Caco-2 (cell line): ENCODE measurements at regions not wholly inside any gene's neighbourhood (a gene's known extent, or its start where the extent isn't known, plus 50 kb on each side); places are given as distances from the start of the nearest gene placed in this dataset.

ENCODE experiments used
- BruUV-seq: library from RNA; stranded (reverse); fragments of 400-500 nt; replicated peaks from 2 replicates; lab custom pipeline; 2021; lab: Mats Ljungman, UMichigan
- CTCF ChIA-PET: fragments of 300-600 bp; sonication (Branson Sonifier 250); formaldehyde crosslinking; loops from one replicate; lab custom pipeline; 2022; ENCODE audit warnings: antibody characterized with exemption; lab: Charles Lee
- POLR2A ChIA-PET: fragments of 300-600 bp; sonication (Branson Sonifier 250); formaldehyde crosslinking; loops from one replicate; lab custom pipeline; 2022; ENCODE audit warnings: antibody characterized with exemption; lab: Charles Lee
- DNase-seq, 2 experiments: peaks; one replicate each; pipeline versions ENCODE4 v3.0.0 to v3.0.0-alpha.2; 2020 to 2022
- H3K27me3 ChIP-seq: replicated peaks from 2 replicates; pipeline ENCODE4 v1.6.0; 2011; ENCODE audit warnings: low read length; ENCODE audit not compliant: control insufficient read depth, insufficient read depth
- H3K36me3 ChIP-seq: 2 replicates; pipeline ENCODE4 v1.5.1; 2011; ENCODE audit warnings: low read length; ENCODE audit not compliant: control insufficient read depth, insufficient read depth
- H3K4me1 ChIP-seq: fragments of 250-450 bp; sonication (Bioruptor Pico); 2 replicates; pipeline ENCODE4 v1.5.1; 2020; ENCODE audit warnings: mild to moderate bottlenecking
- H3K4me3 ChIP-seq: 2 replicates; pipeline ENCODE4 v1.5.1; 2011; ENCODE audit warnings: low read depth, mild to moderate bottlenecking, control low read depth, low read length
- H3K9me3 ChIP-seq: fragments of 250-450 bp; sonication (Bioruptor Pico); 2 replicates; pipeline ENCODE4 v1.5.1; 2020; ENCODE audit warnings: mild to moderate bottlenecking, moderate library complexity
- H3K27ac Mint-ChIP-seq: one replicate; pipeline ENCODE4 v1.8.0; 2022; ENCODE audit warnings: mixed read lengths; ENCODE audit not compliant: unreplicated experiment
- H3K27me3 Mint-ChIP-seq: one replicate; pipeline ENCODE4 v1.8.0; 2022; ENCODE audit warnings: mixed read lengths; ENCODE audit not compliant: insufficient read depth, unreplicated experiment
- H3K36me3 Mint-ChIP-seq: one replicate; pipeline ENCODE4 v1.8.0; 2022; ENCODE audit warnings: mild to moderate bottlenecking, mixed read lengths; ENCODE audit not compliant: insufficient read depth, unreplicated experiment
- H3K4me1 Mint-ChIP-seq: one replicate; pipeline ENCODE4 v1.8.0; 2022; ENCODE audit warnings: low read depth, mixed read lengths; ENCODE audit not compliant: unreplicated experiment
- H3K4me3 Mint-ChIP-seq: one replicate; pipeline ENCODE4 v1.8.0; 2022; ENCODE audit warnings: mild to moderate bottlenecking, moderate library complexity, mixed read lengths; ENCODE audit not compliant: unreplicated experiment
- H3K9me3 Mint-ChIP-seq: one replicate; pipeline ENCODE4 v1.8.0; 2022; ENCODE audit warnings: mixed read lengths; ENCODE audit not compliant: unreplicated experiment
- CTCF ChIP-seq, 2 experiments: fragments of 200-600 bp in 1 of 2; IDR thresholded peaks; 1 replicate in 1 of 2; 2 replicates in 1 of 2; pipeline versions ENCODE4 v1.5.1 to v1.8.0; 2011 to 2022; ENCODE audit warnings: antibody characterized with exemption in 1 of 2, control low read depth in 1 of 2, inconsistent platforms in 1 of 2, low read depth in 1 of 2, low read length in 1 of 2, mild to moderate bottlenecking in 1 of 2, moderate library complexity in 1 of 2; ENCODE audit not compliant: insufficient read depth in 1 of 2, severe bottlenecking in 1 of 2, unreplicated experiment in 1 of 2
- intact Hi-C: fragments of 100-400 bp; cut with micrococcal nuclease; formaldehyde crosslinking; loops from one replicate; pipeline ENCODE4 v1.10.0; 2022; ENCODE audit not compliant: unreplicated experiment

GRCh38 chr15:70437089-70437488 is 326.3 kb downstream of the UACA start:
- Mint-ChIP-seq H3K27me3 (no peaks in the 10 kb centered on the region), H3K36me3 (no peaks in the 10 kb centered on the region), H3K4me3 (no peak overlapping the region), H3K27ac (no peak overlapping the region), H3K4me1 (peaks cover 22% of the 10 kb centered on the region), H3K9me3 (no peaks in the 10 kb centered on the region)
- BruUV-seq: no TSS peak
- Histone ChIP-seq H3K4me1 (peaks cover 53% of the 10 kb centered on the region), H3K36me3 (no peaks in the 10 kb centered on the region), H3K9me3 (no peaks in the 10 kb centered on the region), H3K4me3 (no peak overlapping the region), H3K27me3 (no peaks in the 10 kb centered on the region)
- no peak for TF ChIP-seq CTCF (IDR thresholded peaks at IDR 0.05; ENCODE audit: insufficient read depth in 1 of 2, low read depth in 1 of 2, low read length in 1 of 2, severe bottlenecking in 1 of 2, unreplicated experiment in 1 of 2)
- POLR2A ChIA-PET: no interaction called here
- intact Hi-C loops: no loop called here
- CTCF ChIA-PET: no interaction called here
- no peak for DNase-seq

- no TSS peak for BruUV-seq
- no peak for DNase-seq
- no peaks in the 10 kb centered on the region for H3K27me3 ChIP-seq
- intact Hi-C loops: no loop called here
- H3K4me3 ChIP-seq: no peak overlapping the region
- no peaks in the 10 kb centered on the region for H3K36me3 Mint-ChIP-seq
- POLR2A ChIA-PET: no interaction called here
- no peak overlapping the region for H3K27ac Mint-ChIP-seq
- peaks cover 53% of the 10 kb centered on the region for H3K4me1 ChIP-seq
- no peaks in the 10 kb centered on the region for H3K36me3 ChIP-seq
- H3K4me3 Mint-ChIP-seq: no peak overlapping the region
- H3K9me3 ChIP-seq: no peaks in the 10 kb centered on the region
- TF ChIP-seq CTCF (IDR thresholded peaks at IDR 0.05; ENCODE audit: insufficient read depth in 1 of 2, low read depth in 1 of 2, low read length in 1 of 2, severe bottlenecking in 1 of 2, unreplicated experiment in 1 of 2): no peak
- CTCF ChIA-PET: no interaction called here
- no peaks in the 10 kb centered on the region for H3K27me3 Mint-ChIP-seq
- no peaks in the 10 kb centered on the region for H3K9me3 Mint-ChIP-seq
- H3K4me1 Mint-ChIP-seq: peaks cover 22% of the 10 kb centered on the region
Measured at GRCh38 chr15:70436428-70436827, 326.9 kb downstream of the UACA start.

GRCh38 chr15:70435872-70436271 is 327.5 kb downstream of the UACA start:
- no peaks in the 10 kb centered on the region for H3K9me3 ChIP-seq
- H3K36me3 ChIP-seq: no peaks in the 10 kb centered on the region
- Mint-ChIP-seq H3K27ac (no peak overlapping the region), H3K9me3 (no peaks in the 10 kb centered on the region), H3K4me3 (no peak overlapping the region), H3K27me3 (no peaks in the 10 kb centered on the region), H3K36me3 (no peaks in the 10 kb centered on the region), H3K4me1 (peaks cover 22% of the 10 kb centered on the region)
- BruUV-seq: no TSS peak
- no peaks in the 10 kb centered on the region for H3K27me3 ChIP-seq
- POLR2A ChIA-PET: no interaction called here
- intact Hi-C loops: no loop called here
- no peak for DNase-seq
- no peak for TF ChIP-seq CTCF (IDR thresholded peaks at IDR 0.05; ENCODE audit: insufficient read depth in 1 of 2, low read depth in 1 of 2, low read length in 1 of 2, severe bottlenecking in 1 of 2, unreplicated experiment in 1 of 2)
- no peak overlapping the region for H3K4me3 ChIP-seq
- peaks cover 58% of the 10 kb centered on the region for H3K4me1 ChIP-seq
- CTCF ChIA-PET: no interaction called here
